SKM-1 (cell line): ENCODE measurements at regions not wholly inside any gene's neighbourhood (a gene's known extent, or its start where the extent isn't known, plus 50 kb on each side); places are given as distances from the start of the nearest gene placed in this dataset.

Experiments used
- DNase-seq: peaks from one replicate; lab custom pipeline; 2025; ENCODE audit not compliant: unreplicated experiment; lab: John Stamatoyannopoulos, UW

- no peak for DNase-seq
Measured at GRCh38 chr6:159118924-159119323, 50.3 kb upstream of the FNDC1 start.

DNA sequence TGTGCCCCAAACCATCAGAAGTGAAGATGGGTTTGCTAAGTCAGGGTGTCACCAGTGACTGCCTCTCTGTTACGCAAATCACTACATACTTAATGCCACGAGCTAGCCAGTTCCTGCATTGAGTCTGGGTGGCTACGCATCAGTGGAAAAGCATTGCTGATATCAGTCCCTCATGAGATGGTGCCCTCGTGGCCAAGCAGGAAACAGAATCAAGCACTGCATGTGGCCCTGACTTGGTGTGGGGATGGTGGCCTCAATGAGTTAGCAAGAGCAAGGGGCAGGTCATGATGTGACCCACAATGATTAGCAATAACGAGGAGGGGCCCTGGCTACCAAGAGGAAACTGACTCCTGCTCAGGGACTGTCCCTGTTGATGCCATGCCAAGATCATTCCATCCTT, 51.6 kb upstream of the FNDC1 start:
- DNase-seq, result no peak

GRCh38 chr6:159117046-159117445, 52.2 kb upstream of the FNDC1 start:
- no peak for DNase-seq

GRCh38 chr6:159116343-159116742, 52.9 kb upstream of the FNDC1 start:
- no peak for DNase-seq

DNA sequence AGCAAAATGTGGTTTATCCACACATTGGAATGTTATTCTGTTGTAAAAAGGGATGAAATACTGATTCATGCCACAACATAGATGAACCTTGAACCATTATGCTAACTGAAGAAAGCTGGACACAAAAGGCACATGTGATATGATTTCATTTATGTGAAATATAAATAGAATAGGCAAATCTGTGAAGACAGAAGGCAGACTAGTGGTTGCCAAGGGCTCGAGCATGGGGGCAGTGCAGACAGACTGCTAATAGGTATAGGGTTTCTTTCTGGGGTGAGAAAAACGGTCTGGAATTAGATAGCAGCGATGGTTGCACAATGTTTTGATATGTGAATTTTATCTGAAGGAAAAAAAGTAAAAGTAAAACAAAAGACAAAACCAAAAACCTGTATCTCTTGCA, 54.6 kb upstream of the FNDC1 start:
- DNase-seq, result no peak

- no peak for DNase-seq
Measured at GRCh38 chr6:159113223-159113622, 56.0 kb upstream of the FNDC1 start.

DNA sequence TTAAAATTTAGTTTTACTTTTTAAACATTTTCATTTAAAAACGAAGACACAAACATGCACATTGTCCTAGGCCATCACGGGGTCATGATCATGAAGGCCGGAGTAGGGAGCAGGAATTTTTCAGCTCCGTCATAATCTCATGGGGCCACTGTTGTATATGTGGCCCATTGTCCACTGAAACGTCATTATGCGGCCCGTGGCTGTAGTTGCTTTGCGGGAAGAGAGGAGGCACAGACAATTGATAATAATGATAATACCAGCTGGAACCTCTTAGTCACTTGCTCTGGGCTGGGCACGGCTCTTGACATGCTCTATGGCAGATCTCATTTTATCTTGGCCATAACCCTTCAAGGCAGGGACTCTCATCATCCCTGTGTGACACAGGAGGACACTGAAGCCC, 56.5 kb upstream of the FNDC1 start:
- no peak for DNase-seq

- no peak for DNase-seq
Measured at GRCh38 chr6:159110748-159111147, 58.5 kb upstream of the FNDC1 start.

- DNase-seq, result peak; percentile 49
Measured at GRCh38 chr6:159110013-159110412, 59.2 kb upstream of the FNDC1 start.

- no peak for DNase-seq
Measured at GRCh38 chr6:159109391-159109790, 59.8 kb upstream of the FNDC1 start.

DNA sequence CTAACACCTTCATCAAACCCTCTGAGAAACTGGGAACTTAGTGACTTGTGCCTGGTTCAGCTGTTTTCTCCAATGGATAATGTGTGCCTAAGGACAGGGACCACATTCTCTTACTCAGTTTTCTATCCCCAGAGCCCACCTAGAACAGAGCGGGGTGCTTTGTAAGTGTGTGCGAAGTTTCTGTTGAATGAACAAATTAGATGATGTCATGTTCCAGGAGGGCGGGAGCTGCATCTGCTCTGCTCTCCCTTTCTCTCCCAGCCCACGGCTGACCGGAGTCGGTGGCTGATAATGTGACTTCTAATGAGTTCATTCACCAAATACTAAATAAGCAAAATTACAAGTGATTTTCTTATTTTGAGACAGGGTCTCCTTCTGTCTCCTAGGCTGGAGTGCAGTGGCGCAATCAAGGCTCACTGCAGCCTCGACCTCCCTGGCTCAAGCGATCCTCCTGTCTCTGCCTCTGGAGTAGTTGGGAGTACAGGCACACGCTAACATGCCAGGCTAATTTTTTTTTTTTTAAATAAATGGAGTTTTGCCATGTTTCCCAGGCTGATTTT, 60.7 kb upstream of the FNDC1 start:
- no peak for DNase-seq

GRCh38 chr6:159107451-159108260, 61.5 kb upstream of the FNDC1 start:
- no peak for DNase-seq

DNA sequence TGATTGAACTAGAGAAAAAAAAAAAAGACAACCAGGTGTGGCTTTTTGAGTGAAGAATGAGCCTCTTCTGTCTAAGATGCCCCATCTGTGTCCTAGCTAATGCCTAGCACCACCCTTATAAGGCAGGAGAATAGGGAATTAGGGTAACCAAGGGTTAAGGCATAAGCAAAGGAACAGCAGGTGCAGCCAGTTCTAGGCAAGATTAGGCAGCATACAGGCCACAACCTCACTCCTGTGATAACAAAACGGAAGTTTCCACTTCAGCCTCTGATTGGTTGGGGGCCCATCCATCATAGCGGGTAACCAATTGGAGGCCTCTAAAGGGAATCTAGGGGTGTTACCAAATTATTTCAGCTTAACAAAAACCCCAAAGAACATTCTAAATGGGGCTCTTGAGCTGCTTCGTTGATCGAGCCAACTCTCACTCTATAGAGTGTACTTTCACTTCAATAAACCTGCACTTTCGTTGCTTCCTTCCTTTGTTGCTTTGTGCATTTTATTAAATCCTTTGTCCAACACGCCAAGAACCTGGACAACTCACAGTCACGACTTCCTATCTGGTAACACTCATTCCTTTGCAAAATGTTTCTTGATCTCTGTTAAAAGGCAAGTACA, 61.9 kb upstream of the TAGAP start:
- peak; percentile 62 for DNase-seq

DNA sequence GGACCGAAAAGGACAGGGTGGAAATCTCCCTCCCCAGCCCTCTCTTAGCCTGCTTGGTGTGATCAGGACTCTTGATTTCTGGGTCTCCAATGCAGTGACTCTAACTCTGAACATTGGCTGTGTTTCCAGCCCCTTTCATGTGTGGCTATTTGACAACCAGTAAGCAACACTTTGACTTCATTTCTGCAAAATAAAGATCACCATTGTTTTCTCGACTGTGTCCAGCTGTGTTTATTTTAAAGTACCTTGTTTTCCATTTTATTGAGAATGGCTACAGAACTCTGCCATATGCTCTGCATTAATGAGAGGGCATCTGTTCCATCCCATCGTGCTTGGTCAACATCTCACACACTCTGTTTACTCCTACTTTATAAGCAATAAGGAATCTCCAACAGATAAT, 60.9 kb upstream of the TAGAP start:
- no peak for DNase-seq

GRCh38 chr6:159104931-159105330, 60.1 kb upstream of the TAGAP start:
- no peak for DNase-seq

GRCh38 chr6:159104163-159104925, 59.6 kb upstream of the TAGAP start:
- peak; percentile 66 for DNase-seq

DNA sequence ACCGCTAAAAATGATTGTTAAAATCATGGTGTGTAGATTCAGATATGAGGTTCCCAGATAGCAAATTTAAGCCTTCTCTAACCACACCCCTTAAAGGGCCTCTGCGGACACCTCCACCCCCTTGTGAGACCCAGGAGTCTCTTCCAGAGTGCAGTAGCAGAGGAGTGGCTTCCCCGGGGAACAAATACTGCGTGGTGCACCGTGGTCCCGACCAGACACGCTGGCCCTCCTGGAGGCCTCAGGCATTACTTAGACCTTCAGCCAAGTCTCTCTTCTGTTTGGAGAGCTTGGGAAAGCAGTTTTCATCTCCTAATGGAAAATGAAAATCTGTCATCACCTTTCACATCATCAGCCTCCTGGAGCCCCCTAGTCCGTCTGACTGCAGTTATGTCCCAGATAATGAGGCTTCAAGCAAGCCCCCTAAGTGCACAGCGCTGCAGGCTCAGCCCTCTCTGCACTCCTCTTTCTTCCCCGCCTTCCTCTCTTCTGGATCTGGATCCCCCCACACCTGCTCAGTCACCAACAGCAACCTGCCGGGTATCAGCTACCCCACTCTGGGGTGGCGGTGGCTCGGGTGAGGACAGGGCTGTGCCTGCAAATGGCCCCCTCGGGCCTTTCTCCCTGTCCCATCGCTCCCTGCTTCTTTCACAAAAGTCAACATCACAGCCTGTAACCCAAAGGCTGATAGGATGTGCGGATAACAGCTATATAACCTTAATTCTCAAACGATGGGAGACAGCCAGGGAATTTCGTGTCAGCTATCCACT, 58.8 kb upstream of the TAGAP start:
- no peak for DNase-seq

DNA sequence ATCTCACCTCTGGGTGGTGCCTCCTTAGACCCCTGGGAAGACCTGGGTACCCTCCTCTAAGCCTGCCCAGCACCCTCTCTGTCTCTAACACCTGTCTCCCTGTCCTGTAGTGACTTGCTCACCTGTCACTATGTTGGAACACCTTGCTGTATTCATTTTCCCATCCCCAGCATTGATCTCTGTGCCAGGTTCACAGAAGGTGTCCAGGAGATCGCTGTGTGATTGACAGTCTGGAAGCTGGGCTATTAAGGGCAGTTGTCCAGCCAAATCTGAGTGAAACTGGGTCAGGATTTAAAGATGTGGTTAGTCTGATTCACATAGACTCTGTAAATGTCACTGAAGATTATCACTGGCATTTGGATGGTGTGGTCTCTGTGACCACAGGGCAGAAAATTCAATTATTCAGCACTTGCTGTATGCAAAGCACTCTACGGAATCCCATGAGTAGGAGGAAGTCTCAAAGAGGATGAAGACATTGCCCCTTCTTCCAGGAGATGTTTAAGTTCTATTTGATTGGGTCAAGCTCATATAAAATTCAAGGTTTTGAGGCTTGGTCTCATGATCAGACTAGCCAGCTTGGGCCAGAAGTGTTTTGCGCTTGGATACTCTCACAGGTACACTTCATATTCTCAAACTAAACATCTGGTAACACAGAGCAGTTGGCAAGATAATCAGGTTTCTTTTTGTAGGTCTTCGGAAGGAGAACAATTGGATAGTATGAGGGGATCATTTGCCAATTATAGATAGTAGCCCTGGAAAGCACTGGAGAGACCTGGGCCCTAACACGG, 57.8 kb upstream of the TAGAP start:
- DNase-seq, result no peak

GRCh38 chr6:159101656-159102055, 56.9 kb upstream of the TAGAP start:
- no peak for DNase-seq
